ENCODE measurements at regions not wholly inside any gene's neighbourhood (a gene's known extent, or its start where the extent isn't known, plus 50 kb on each side); places are given as distances from the start of the nearest gene placed in this dataset.

DNA sequence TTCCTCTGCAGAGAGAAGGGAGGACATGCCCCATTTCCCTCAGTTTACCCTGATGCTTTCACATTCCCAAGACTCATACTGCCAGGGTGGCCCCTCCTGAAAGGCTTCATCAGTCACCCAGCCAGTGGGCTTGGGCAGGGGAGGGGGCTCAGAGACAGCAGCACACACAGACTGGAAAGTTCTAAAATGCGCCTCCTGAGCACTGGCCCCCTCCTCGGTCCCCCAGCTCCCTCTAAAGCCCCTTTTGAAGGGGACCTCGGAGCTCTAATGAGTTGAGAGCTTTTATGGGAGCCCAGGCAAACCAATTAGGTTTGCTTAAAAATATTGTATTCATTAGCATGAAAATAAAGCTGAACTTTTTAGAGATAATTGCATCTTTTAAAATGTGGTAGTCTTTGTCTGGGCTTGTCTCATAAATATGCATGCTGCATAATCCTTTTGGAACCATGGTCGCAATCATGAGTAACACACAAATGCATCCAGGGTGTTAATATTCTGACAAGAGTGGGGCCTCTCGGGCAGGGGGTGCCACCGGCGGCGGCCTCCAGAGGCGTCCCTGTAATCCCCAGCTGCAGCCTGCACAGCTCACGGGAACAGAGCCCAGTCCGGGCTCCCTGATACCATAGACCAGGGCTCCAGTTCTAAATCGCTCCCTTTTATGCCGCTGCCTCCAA lies 78.5 kb downstream of the RPLP1 start:
- no peak for DNase-seq

DNA sequence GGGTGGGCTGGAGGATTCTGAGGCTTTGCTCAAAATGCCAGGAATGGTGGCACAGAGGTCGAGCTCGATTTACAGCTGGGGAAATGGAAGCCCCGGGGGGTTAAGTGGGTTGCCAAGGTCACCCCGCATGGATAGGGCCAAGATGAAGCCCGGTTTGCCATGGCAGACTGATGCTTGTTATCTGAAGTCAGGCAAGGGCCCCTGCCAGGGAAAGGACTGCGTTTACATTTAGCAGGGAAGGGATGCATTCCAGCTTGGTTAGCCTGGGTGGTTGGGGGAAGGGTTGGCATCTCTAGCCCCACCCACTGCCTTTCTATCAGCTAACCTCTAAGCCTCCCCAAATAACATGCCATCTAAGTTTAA lies 79.0 kb downstream of the RPLP1 start:
- DNase-seq: no peak

DNA sequence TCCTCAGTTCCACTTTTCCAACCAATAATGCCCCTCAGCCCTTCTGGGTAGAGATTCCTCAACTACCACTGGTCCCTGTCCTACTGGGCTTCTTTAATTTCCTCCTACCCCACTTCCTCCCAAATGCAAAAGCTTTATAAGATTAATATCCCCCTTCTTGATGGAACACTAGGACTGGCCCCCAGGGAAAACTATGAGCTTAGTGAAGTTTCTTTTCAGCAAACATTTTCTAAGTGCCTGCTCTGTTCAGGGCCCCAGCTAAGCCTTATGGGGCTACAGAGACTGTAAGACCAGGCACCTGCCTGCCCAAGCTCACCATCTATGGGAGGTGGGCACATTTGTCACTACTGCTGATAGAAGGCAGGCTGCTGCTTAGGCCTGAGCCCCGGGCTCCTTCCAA lies 79.4 kb downstream of the RPLP1 start:
- no peak for DNase-seq

DNA sequence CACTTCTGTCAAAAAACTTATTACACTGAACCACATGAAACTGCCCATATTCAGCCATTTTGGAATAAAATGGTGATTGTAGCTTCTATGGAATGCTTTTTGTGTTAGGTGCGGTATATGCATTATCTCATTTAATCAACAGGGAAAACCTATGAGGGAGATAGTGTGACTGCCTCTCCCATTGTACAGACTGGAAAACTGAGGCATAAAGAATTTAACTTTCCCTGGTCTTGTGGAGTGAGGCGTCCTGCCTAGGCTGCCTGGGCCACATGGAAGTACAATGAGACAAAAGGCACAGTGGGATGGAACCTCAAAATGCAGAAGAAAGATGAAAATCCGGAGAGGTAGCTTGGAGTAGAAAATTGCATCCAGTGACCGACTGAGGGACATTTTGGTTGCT lies 80.2 kb downstream of the RPLP1 start:
- DNase-seq: no peak

DNA sequence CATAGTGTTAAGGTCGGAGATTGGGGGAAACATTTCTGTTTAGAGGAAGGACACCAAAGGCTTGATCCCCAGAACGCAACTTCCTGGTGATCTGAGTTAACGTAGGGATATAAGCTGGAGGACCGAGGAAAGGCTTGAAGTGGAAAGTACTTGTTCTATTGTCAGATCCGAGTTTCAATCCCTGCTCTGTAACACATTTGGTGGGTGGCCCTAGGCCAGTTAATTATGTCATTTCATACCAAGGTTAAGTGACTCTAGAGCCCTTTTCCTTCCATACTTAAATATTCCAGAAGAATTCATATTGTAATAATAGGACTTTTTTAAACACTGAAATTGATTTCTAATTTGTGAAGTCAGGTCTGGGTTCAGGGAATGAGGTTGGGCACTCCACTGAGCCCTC lies 80.9 kb downstream of the RPLP1 start:
- DNase-seq: no peak

DNA sequence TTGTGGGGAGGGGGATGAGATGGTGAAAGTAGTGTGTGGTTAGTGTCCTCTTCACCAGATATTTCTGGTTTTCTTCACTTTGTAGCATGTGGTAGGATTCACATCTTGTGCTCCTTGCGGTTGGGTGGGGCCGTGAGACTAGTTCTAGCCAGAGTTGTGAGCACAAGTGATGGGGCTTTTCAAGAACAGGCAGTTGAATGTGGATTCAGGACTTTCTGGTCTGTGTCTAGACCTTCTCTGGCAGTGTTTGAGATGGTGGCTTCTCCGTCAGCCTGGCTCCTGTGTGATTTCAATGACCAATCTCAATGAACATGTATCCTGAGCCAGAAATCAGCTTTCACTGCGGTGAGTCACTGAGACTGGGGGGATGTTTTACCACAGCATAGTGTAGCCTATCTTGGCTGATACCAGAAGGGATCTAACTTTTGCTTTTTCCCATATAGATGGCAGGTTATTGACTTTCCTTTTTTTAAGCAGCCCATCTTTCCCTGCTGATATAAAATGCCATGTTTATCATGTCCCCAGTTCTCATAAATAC lies 82.6 kb downstream of the RPLP1 start:
- no peak for DNase-seq

DNA sequence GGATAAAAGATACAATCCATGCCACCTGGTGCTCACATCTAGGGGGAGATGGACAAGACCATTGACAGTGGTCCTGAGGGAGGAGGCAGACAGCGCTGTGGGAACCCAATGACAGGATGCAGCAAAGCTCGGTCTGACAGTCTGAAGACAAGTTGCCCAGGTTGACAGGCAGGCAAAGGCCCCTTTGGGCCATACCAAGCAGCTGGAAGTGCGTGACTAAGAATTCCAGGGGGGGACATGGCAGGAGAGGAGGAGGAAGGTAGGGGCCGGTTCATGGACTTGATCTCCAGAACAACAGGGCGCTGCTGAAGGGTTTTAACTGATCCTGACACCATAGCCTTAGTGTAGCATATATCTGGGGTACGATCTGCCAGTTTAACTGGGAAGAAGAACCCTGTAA lies 83.4 kb downstream of the RPLP1 start:
- DNase-seq: no peak

DNA sequence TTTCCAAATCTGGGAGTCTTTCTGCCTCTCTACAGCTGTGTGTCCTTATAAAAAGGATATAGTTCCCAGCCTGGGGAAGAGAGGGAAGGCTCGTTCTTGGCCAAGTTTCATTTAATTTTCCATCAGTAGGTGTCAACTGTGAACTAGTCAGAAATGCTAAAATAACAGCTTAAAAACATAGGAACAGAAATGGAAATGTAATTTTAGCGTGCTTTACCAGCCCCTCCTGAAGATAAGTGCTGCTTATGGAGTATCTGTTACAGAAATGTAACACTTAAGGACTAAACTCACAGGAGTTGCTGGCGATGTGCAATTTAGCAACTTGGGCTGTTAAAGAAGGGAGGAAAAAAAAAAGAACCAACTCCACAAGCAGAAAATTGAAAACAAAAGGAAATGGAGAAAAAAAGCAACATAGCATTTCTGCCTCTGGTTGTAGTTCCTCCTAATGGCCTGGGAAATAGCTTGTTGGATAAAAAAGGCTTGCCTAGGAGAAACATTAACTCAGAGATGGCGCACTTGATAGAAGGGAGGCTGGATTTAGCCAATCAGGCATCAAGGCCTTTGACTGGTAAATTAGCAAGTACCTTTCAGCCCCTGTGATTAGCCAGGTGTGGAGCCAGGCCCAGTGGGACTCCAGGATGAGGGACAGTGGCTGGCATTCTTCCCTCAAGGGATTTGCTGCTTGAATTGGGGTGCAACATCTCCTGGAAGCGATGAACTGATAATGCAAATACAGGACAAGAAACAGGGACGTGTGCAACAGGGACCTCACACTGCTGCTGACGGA lies 84.3 kb downstream of the RPLP1 start:
- DNase-seq: no peak

DNA sequence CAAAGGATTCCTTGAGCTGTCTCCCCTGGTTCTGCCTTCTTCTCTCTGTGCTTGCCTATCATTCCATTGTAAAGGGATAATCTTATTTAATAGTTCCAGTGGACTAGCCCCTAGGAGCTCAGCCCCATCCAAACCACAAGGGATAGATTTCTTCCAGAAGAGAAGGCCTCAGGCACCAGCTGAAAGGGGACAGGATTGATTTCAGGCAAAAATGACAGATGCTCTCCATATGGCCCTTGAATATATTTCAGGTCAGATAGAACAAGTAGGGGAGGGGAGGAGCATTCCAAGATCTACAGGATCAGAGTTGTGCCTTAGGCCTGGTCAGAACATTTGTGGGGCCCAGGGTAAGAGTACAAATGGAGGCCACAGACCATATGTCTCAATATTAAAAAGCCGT lies 85.3 kb downstream of the RPLP1 start:
- no peak for DNase-seq

DNA sequence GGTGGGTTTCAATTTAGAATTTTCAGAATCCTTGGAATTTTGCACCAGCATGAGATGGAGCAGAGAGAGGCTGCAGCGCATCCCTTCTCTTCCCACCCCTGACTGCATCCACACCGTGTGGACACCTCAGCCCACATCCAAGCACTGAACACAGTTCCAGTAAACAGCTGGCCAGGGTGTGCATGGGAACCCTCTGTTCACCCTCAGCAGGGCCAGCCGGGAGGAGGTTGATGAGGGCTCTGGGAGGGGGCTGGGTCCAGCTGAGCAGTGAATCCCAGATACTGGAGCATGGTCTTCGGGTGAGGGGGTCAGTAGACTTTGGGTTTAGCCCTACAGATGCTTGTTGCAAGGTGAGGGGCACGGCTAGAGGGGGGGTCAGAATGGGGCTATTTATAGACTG lies 85.8 kb downstream of the RPLP1 start:
- no peak for DNase-seq

DNA sequence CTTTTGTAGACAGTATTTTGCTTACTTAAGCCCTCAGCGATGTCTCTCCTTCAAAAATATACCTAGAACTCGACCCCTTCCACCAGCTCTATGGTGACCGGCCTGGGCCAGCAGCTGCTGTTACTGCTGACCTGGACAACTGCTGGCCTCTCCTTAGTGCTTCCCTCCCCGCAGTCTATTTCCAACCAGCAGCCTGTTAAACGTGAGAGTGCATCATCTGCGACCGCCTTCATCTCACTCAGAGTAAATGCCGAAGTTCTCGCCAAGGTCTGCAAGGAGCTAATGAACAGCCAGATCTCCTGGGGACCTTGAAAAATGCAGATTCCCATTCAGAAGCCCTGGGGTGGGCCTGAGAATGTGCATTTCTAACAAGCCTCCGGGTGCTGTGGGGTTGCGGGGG lies 86.7 kb downstream of the RPLP1 start:
- DNase-seq: no peak

DNA sequence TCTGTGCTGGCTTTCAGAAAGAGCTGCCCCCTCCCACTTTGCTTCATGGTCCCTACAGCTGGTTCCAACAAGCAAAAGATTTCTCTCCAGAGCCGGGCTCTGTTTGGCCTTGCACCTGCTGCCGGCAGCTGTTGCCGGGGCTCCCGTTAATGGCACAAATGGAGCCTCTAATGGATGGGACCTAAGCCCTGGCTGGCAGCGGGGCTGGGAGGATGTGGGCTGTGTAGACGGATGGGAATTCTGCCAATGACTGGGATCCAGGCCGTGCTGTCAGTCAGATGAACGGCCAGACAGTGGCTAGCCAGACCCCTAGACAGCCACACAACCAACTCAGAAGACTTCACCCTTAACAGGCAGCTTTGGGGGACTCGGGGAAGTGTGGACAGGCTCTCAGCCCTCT lies 88.0 kb downstream of the RPLP1 start:
- no peak for DNase-seq

DNA sequence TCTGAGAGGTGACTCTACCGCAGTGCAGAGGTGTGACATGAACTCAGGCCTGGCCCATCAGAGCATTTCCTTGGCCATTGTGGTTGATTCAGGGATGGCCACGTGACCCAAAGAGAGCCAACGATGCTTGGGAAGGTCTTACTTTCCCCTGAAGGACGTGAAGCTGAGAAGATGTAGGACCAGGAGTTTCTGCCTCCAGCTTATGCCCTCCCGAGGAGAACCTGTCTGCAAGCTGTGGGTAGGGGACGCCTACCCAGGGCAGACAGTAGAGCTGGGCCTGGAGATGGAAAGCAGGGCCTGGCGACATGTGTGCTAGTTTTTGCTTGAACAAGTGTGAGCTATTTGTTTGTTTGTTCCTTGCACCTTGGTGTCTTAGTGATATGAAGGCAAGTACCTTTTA lies 89.4 kb downstream of the RPLP1 start:
- no peak for DNase-seq

DNA sequence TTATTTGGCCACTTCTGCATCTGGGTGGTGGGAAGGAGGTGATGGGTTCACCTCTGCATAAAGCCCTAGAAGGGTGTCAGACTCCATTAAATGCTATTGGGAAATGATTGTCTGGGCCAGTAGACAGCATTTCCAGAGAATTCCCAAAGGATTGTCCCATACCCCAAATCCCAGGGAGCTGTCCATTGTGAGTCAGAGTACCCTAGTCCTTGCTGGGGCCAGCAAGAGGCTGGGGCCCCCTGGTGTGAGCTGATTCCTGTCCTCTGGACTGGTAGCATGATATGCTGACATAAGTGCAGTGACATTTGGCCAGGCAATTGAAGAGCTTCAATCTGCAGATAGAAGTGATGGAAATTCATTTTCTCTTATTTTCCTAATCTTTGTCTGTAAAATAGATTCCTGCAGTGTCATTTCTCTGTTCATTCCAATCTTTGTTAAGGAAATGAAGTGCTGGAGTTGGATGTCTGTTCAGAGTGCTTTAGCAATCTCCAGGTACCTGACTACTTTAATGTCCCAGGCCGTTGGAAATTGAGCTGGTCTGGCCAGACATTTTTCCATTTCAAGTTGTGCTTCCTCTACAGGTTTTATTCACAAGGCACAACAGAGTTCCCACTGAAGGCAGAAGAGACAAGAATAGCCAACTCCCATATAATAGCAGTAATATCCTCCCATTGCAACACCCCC lies 91.2 kb downstream of the RPLP1 start:
- no peak for DNase-seq

DNA sequence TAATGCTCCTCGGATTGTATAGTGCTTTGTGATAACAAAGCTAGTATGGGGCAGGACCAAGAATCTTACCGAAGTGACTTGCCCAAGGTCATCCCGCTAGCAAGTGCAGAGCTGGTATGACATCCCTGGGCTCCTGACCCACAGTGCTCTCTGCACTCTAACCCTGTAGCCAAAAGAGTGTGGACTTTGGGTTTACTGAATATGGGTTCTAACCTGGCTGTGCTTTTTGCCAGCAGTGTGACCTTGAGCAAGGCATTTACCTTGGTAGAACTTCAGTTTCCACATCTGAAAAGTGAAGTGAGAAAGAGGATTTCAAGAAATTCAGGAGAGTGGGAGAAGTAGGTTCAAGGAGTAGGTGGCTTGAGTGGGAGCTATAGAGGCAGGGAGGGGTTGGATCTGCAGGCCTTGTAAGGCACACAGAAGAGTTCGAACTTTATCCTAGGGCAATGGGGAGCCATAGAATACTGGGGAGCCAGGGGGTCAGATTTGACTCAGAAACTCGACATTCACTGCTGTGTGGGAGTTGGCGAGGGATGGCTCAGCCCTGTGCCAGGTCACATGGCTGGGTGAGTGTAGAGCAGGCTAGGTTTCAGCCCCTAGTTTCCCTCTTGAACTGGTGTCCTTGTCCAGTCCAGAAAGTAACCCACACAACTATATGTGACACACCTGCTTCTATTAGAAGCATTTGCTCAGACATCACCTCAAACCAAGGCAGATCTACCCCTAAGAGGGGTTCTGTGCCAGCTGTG lies 91.9 kb downstream of the RPLP1 start:
- DNase-seq: no peak

DNA sequence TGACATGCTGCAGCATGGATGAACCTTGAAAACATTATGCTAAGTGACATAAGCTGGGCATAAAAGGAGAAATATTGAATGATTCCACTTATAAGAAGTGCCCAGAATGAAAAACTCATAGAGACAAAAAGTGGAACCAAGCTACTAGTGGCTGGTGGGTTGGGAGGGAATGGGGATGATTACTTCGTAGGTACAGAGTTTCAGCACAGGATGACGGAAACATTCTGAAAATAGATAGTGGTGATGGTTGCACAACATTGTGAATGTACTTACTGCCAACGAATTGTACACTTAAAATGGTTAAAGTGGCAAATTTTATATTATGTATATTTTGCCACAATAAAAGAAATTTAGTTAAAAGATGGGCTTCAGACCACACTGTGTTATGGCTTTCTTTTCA lies 93.6 kb downstream of the RPLP1 start:
- no peak for DNase-seq

DNA sequence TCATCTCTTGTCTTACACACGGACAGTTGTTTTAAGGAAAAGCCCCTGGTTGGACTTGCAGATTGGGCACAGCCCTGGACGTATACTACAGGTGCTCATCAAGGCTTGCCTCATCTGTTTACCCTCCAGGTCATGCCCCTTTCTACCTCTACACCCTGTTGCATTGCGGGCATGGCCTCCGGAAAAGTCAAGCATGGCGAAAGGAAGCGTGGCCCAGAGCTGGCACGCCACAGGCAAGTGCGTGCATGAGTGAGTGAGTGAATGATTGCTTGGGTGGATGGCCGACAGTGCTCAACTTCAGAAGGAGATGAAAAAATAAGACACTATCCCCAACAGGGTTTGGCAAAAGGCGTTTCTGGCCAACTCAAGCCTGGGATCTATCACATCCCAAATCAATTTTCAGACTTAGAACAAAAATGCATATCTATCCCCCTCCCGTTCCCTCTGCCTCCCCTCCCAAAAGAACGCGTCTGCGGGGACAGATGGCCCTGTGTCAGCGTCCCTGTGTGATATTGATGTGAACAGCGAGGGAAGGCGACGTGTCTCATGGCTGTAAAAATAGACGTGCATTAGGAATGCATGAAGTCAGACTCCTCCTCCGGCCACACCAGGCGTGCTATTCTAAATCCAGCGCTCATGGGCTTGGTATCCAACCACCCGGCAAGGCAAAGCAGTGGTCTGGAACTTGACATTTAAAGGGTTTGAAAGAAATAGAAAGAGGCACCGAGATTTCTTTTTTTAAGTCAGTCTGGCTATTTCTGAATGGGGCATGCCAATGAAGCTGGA lies 96.0 kb downstream of the RPLP1 start:
- no peak for DNase-seq

DNA sequence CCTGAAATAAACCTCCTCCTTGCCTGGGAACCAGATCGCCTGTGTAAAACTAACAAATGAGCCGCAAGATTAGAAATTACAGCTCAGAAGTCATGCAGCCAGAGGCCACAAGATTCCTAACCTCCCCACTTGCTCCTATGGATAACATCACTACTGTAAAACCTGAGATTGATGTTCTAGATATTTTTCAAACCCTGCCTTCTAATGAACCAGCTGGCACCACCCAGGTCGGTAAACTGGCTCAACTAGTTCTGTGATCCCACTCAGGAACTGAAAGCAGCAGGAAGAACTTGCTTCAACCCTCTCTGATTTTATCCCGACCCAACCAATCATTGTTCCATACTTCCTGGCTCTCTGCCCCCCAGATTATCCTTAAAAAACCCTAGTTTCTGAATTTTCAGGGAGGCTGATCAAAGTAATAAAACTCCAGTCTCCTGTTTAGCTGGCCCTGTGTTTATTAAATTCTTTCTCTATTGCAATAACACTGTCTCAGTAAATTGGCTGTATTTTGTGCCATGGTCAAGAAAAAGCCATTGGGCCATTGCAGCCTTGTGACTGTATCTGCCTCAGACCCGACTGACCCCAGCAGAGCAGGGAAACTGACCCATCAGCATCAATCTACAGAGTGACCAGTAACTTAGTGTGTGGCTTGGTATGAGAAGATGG lies 98.9 kb downstream of the RPLP1 start:
- no peak for DNase-seq

DNA sequence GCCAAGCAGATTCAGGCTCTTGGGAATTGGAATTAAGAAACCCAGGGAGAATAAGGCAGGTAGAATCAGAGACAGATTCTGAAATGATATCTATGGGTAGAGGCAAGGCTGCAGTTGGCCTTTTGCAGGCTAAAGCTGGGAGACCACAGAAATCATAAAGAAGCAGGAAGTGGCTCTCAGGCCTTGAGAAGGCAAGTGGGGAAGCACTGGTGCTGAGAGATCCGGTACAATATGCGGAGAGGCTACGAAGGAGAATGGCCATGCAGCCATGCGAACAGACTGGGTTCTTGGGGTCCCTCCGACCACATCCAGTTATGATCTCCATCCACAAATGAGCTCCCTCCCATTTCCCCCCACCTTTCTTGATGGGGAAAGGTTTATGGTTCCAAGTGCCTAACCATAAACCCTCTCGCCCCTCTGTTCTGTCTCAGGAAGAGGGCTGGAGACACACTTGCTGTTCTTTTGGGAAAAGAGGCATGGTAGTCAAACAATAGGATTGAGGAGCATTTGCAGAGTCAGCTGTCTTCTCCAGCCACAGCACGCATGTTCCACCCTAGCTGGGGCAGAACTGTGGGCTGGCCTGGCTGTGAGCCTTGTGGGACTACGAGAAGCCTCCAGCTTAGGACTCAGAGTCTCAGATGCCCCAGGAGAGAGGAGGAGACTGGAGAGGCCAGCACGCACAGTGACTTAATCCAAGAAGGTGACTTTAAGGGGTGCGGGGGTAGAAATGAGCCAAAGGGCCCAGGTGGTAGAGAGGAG lies 99.6 kb downstream of the RPLP1 start:
- no peak for DNase-seq

DNA sequence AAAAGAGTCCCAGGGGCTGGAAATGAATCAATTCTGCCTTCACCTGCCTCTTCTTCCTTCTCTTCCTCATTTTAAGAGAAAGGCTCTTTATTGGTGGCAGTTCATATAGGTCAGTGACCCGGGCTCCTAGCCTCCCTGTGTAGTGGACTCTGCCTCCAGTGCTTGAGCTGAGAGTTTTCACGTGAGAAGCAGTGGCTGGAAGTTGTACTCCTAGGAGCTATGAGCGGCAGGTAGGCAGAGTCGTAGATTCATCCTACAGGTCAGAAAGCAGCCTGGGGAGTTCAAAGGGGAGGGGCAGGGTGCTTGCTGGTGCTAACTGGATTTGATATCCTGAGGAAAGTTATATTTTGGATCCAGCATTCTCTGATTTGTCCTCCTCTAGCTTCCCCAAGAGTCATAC lies 101.1 kb downstream of the RPLP1 start:
- no peak for DNase-seq
